ENCODE measurements at regions not wholly inside any gene's neighbourhood (a gene's known extent, or its start where the extent isn't known, plus 50 kb on each side); places are given as distances from the start of the nearest gene placed in this dataset.
A peak's percentile ranks its signal among the peaks of the same experiment; 100 is the strongest.

DNA sequence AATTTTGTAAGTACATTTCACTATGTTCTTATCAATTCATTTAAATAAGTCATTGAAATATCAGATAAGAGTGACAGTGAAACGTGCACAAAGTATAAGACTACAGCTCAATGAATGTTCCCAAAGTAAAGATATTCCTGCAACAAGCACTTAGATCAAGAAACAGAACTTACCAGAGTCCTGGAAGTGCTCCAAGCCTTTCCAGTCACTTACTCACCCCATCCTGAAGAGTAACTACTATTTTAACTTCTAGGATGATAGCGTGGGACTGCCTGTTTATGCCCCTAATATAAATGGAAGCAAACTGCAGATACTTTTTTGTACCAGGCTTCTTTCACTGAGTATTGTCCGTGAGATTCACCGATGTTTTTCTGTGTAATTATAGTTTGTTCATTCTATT, 768.9 kb downstream of the SLC4A3 start:
- peak; percentile 38 for DNase-seq (ENCODE audit: low read depth)
- TF ChIP-seq, protein P1, sequence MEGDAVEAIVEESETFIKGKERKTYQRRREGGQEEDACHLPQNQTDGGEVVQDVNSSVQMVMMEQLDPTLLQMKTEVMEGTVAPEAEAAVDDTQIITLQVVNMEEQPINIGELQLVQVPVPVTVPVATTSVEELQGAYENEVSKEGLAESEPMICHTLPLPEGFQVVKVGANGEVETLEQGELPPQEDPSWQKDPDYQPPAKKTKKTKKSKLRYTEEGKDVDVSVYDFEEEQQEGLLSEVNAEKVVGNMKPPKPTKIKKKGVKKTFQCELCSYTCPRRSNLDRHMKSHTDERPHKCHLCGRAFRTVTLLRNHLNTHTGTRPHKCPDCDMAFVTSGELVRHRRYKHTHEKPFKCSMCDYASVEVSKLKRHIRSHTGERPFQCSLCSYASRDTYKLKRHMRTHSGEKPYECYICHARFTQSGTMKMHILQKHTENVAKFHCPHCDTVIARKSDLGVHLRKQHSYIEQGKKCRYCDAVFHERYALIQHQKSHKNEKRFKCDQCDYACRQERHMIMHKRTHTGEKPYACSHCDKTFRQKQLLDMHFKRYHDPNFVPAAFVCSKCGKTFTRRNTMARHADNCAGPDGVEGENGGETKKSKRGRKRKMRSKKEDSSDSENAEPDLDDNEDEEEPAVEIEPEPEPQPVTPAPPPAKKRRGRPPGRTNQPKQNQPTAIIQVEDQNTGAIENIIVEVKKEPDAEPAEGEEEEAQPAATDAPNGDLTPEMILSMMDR (conservative IDR thresholded peaks at IDR 0.05; ENCODE audit: low read length): no peak
- no peak overlapping the region for H3K4me3 ChIP-seq (ENCODE audit: low read length)

DNA sequence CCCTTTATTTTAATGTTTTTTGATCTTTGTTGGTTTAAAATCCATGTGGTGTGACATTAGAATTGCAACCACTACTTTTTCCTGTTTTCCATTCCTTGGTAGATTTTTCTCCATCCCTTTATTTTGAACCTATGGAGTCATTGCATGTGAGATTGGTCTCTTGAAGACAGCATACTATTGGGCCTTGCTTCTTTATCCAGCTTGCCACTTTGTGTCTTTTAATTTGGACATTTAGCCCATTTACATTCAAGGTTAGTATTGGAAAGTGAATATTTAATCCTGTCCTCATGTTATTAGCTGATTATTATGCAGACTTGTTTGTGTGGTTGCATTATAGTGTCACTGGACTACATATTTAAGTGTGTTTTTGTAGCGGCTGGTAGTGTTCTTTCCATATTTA, 782.9 kb downstream of the SLC4A3 start:
- TF ChIP-seq, protein P1 (conservative IDR thresholded peaks at IDR 0.05; ENCODE audit: low read length): no peak
- H3K4me3 ChIP-seq (ENCODE audit: low read length): no peak overlapping the region
- no peak for DNase-seq (ENCODE audit: low read depth)

DNA sequence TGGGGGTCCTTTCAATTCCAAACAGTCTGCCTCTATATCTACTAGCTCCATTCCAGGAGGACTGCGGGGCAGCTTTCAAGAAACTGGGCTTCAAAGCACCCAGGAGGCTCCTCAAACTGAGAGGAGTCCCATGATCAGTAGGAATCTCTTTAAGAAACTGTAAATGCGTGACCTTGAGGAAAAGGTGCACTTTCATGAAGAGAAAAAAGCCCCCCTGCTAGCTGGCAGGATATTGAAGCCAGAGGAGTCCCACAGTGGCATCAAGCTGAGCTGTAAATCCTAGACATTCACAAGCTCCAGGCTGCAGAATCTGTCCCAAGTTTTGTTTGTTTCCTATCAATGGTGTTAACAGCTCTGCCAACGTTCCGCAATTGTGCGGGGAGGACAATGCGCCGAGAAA, 790.1 kb downstream of the SLC4A3 start:
- TF ChIP-seq, protein P1 (conservative IDR thresholded peaks at IDR 0.05; ENCODE audit: low read length): no peak
- DNase-seq (ENCODE audit: low read depth): no peak
- H3K4me3 ChIP-seq (ENCODE audit: low read length): no peak overlapping the region

DNA sequence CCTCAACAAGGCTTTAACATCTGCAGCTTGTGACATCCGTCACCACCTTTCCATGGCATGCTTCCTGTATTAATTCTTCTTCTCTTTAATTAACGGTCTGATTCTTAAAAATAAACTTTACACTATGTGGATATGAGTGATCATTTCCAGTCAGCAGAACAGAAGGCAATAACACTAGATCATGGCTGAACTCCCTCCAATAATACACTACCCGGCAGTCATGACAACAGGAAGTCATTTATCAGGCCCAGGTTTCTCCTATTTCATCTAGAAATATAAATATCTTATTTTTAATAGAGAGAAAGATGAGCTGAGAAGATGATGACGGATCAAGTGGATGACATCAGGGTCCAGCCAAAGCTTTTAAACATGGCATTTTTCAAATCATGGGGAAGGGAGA, 792.2 kb downstream of the SLC4A3 start:
- no peak for DNase-seq (ENCODE audit: low read depth)
- no peak overlapping the region for H3K4me3 ChIP-seq (ENCODE audit: low read length)
- TF ChIP-seq, protein P1 (conservative IDR thresholded peaks at IDR 0.05; ENCODE audit: low read length): no peak

DNA sequence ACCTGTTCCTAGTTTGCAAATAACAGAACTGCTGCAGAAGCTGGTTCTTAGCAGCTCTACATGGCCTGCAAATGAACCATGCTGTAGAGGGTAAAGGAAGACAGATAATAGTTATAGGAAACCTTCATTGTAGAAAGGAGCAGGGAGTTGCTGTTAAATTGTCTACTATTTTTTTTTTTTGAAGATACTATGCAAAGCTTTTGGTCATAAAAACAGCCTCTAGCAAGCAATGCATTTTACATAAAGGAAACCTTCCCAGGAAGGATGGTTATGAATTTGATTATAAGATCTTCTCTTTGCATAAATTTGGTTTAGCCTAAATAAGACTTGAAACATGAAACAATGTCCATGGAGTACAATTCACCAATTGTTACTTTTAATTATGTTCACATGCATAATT, 793.4 kb downstream of the SLC4A3 start:
- no peak overlapping the region for H3K4me3 ChIP-seq (ENCODE audit: low read length)
- TF ChIP-seq, protein P1 (conservative IDR thresholded peaks at IDR 0.05; ENCODE audit: low read length): no peak
- no peak for DNase-seq (ENCODE audit: low read depth)

DNA sequence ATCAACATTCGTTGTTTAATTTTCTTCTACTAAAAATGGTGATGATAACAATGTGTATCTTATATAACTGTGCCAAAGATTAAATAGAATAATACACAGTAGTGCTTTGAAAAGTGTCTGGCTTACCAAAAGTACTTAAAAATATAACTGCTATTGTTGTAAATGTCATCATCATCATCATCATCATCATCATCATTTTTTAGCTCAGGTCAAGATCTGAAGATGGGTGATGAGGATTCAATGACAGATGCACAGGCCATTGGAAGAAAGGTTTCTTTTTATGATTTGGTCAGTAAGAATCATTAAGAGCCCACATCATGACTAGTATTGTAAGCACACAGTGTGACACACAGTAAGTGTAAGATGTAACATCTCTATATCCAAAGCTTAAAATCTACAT, 795.2 kb downstream of the SLC4A3 start:
- TF ChIP-seq, protein P1 (conservative IDR thresholded peaks at IDR 0.05; ENCODE audit: low read length): no peak
- H3K4me3 ChIP-seq (ENCODE audit: low read length): no peak overlapping the region
- no peak for DNase-seq (ENCODE audit: low read depth)

DNA sequence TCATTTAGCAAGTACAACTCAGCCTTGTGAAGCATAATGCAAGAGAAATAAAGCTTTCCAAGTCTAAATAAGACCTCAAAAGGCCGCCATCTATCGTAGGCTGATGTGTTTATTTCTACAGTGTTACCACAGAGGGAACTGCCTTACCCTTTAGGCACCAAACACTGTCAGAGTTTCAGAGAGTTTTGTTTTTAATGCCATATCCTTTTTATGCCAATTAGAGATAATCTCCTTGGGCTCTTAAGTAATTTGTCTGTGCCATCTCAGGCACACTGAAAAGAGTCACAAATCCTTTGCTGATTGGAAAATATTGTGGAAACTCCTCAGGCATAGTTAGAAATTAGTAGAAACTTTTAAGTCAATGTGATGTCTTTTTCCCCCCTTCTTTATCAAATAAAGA, 797.1 kb downstream of the SLC4A3 start:
- no peak for DNase-seq (ENCODE audit: low read depth)
- H3K4me3 ChIP-seq (ENCODE audit: low read length): no peak overlapping the region
- TF ChIP-seq, protein P1 (conservative IDR thresholded peaks at IDR 0.05; ENCODE audit: low read length): no peak

All from AG10803 (cell line).